ENCODE measurements at regions not wholly inside any gene's neighbourhood (a gene's known extent, or its start where the extent isn't known, plus 50 kb on each side); places are given as distances from the start of the nearest gene placed in this dataset.
"Not testable (repeated sequence)": the region's sequence is repeated elsewhere in the genome, so short reads cannot be mapped to it uniquely, and the experiment has no call there.

GRCh38 chr1:21385022-21385421 is 54.9 kb upstream of the NBPF3 start:
- DNase-seq (ENCODE audit: low spot score): no peak

DNA sequence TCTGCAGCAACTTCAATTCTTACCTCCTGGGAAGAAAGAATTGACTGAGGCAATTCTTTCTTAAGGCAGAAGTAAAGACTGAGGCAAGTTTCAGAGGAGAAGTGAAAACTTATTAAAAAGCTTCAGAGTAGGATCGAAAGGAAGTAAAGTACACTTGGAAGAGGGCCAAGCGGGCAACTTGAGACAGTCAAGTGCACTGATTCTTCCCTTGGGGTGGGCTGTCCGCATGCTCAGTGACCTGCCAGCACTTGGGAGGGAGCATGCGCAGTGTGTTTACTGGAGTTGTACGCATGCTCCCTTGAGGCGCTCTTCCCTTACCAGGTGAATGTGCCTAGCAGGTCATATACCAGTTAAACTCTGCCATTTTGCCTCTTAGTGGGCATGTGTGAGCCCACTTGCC is 55.3 kb upstream of the NBPF3 start:
- peak; percentile 45 for DNase-seq (ENCODE audit: low spot score)

DNA sequence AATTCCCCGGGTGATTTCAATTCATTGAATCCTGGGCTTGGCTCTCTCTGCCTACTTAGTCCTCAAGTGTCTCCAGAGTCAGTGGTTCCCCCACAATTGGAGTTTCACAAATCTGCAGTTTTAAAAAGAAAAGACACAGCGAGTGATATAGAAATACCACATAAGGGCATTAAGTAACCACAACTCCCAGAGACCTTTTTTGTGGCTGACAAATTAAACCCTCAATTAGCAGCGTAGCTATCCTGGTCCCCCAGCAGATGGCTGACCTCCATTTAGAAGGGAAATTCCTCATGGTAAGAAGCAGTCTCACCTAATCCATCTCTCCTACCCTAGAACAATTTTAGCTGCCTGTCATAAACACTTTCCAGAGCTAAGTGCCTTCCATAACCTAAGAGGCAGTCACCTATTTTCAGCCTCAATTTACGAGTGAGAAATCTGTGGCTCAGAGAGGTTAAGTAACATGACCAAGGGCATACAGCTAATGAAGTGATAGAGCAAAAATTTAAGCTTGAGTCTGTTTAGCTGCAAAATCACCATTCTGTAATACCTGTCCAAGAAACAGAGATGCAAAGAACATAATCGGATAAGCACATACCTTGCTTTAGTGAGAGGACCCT is 56.0 kb upstream of the NBPF3 start:
- no peak for DNase-seq (ENCODE audit: low spot score)

DNA sequence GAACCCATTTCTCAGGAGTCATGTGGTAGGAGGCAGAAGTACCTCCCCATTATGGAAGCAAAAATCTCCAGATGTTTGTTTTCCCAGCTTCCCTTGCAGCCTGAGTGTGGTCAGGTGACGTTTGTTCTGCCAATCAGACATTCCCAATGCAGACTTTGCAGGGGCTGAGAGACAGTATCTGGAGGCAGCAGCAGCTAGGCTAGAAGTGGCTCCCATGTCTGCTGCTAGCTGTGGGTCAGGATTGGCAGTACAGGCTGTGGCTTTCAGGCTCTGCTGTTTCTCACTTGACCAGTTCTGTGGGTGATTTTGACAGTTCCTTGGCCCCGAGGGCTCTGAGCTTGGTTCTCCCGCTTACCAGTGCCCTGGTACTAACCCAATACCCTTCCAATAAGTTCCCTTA is 58.6 kb upstream of the NBPF3 start:
- no peak for DNase-seq (ENCODE audit: low spot score)

GRCh38 chr1:21380147-21380546 is 59.8 kb upstream of the NBPF3 start:
- DNase-seq (ENCODE audit: low spot score): not testable (repeated sequence)

- DNase-seq (ENCODE audit: low spot score): no peak
Observed at GRCh38 chr1:21379571-21379970, 60.4 kb upstream of the NBPF3 start.

- DNase-seq (ENCODE audit: low spot score): no peak
Observed at GRCh38 chr1:21378705-21379494, 61.0 kb upstream of the NBPF3 start.

- DNase-seq (ENCODE audit: low spot score): no peak
Observed at GRCh38 chr1:21372383-21372782, 67.6 kb upstream of the NBPF3 start.

GRCh38 chr1:21369905-21370304 is 70.0 kb upstream of the NBPF3 start:
- DNase-seq (ENCODE audit: low spot score): no peak

DNA sequence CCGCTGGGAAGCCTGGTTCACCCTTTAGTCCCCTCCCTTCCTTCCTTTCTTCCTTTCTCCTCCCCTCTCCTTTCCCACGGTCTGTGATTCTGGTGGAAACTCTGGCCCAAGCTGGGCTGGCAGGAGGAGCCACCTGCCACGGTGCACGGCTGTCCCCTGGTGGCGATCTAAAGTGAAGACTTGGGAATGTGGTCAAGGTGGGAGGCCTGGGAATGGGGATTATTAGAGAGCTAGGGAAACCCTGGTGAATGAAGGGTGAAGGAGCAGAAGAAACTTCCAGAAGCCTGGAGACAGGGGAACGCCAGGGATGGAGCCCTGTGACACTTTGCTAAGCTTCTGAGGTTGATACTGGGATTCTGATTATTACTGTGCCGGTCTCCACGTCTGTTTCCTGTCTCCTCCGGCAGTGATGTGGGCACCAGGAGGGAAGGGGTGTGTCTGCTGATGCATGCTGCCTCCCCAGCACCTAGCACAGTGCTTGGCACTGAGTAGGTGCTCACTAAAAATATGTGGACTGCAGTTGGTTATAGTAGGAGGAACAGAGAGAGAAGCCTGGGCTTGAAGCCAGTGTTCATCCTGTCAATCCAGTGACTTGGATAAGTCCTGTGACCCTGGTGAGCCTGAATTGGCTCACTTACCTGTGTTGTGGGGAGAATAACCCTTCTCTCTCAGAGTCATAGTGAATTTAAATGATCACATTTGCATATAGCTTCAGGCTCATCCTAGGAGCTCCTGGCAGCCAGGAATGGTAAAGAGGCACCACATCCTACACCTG is 71.2 kb upstream of the NBPF3 start:
- peak; percentile 89 for DNase-seq (ENCODE audit: low spot score)

DNA sequence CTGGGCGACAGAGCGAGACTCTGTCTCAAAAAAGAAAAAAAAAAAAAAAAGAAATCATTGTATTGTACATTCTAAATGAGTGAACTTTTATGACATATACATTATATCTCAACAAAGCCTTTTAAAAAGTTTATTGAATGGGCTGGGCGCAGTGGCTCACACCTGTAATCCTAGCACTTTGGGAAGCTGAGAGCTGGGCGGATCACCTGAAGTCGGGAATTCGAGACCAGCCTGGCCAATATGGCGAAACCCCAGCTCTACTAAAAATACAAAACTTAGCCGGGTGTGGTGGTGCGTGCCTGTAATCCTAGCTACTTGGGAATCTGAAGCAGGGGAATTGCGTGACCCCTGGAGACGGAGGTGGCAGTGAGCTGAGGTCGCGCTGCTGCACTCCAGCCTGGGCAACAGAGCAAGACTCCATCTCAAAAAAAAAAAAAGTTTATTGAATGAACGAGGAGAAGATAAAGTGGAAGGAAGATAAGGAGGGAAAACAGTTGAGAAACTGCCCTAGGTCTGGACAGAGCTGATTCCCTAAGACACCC is 71.9 kb upstream of the NBPF3 start:
- not testable (repeated sequence) for DNase-seq (ENCODE audit: low spot score)

GRCh38 chr1:21366288-21366687 is 73.6 kb upstream of the NBPF3 start:
- DNase-seq (ENCODE audit: low spot score): no peak

GRCh38 chr1:21365036-21365435 is 74.8 kb upstream of the ECE1 start:
- no peak for DNase-seq (ENCODE audit: low spot score)

- DNase-seq (ENCODE audit: low spot score): peak; percentile 84
Observed at GRCh38 chr1:21362096-21362495, 71.8 kb upstream of the ECE1 start.

DNA sequence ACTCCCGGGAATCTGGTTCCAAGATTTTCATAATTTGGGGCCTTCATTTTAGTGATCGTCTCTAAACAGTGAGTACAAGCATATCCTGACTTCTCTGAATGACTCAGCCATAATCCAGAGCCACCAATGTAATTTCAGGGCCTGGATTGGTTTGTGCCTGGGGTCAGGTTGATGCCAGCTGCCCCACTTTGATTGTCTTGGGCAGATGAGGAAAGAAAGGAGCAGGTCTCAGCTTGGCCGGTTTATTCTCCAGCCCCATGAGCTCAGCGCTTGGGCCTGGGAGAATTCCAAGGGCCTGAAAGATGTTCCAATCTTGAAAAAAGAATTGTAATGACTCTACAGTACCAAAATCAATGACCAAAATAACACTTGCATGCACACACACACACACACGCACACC is 71.2 kb upstream of the ECE1 start:
- no peak for DNase-seq (ENCODE audit: low spot score)

DNA sequence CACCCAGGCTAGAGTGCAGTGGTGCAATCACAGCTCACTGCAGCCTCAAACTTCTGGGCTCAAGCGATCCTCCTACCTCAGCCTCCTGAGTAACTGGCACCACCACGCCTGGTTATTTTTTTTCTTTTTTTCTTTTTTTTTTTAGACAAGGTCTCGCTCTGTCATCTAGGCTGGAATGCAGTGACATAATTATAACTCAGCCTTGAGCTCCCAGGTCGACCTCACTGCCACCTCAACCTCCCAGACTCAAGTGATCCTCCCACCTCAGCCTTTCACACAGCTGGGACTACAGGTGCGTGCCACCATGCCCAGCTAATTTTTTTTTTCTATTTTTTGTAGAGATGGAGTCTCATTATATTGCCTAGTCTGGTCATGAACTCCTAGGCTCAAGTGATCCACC is 66.9 kb upstream of the ECE1 start:
- DNase-seq (ENCODE audit: low spot score): no peak

GRCh38 chr1:21355956-21356355 is 65.7 kb upstream of the ECE1 start:
- DNase-seq (ENCODE audit: low spot score): no peak

DNA sequence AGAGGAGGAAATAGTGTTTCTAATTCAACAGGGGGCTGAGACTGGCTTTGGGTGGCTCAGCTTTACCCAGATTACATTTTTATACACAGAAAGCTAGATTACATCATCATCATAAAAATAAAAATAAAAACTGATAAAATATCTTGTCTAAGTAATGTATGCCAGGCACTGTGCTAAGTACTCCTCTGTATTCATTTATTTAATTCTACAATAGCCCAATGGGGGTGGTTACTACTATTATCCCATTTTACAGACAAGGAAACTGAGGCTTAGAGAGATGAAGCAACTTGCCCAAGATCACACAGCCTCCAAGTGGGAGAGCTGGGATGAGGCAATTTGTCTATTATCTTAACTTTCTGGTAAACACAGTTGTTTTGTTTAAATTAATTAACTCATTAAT is 62.3 kb upstream of the ECE1 start:
- no peak for DNase-seq (ENCODE audit: low spot score)

GRCh38 chr1:21351901-21352300 is 61.6 kb upstream of the ECE1 start:
- DNase-seq (ENCODE audit: low spot score): no peak

- no peak for DNase-seq (ENCODE audit: low spot score)
Observed at GRCh38 chr1:21350202-21350885, 60.1 kb upstream of the ECE1 start.

- no peak for DNase-seq (ENCODE audit: low spot score)
Observed at GRCh38 chr1:21349693-21350092, 59.4 kb upstream of the ECE1 start.

DNA sequence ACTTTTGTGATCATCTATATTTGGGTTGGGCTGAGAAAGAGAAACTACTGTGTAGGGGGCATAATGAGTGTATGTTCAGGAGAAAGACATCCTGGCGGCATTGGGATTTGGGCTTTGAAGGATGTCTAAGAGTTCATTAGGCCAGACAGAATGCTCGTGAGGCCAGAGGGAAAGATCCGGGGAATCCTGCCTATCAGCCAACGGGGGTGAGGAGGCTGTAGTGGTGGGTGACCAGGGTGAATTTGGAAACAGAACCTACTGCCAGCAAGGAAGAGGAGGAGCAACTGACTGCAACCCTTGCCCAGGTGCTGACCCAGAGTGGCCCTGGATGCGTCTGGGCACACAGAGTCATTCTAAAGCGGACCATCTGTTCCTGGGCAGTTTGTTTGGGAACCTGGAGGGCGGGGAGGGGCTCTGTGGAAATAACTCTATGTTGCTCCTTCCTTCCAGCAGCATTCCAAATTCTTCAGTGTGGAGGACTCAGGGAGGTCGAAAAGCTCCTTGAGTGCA is 56.9 kb upstream of the ECE1 start:
- no peak for DNase-seq (ENCODE audit: low spot score)
